ENCODE measurements at regions not wholly inside any gene's neighbourhood (a gene's known extent, or its start where the extent isn't known, plus 50 kb on each side); places are given as distances from the start of the nearest gene placed in this dataset.

GRCh38 chr2:41828052-41828643 lies 219.7 kb upstream of the PKDCC start:
- TF ChIP-seq, protein P1, sequence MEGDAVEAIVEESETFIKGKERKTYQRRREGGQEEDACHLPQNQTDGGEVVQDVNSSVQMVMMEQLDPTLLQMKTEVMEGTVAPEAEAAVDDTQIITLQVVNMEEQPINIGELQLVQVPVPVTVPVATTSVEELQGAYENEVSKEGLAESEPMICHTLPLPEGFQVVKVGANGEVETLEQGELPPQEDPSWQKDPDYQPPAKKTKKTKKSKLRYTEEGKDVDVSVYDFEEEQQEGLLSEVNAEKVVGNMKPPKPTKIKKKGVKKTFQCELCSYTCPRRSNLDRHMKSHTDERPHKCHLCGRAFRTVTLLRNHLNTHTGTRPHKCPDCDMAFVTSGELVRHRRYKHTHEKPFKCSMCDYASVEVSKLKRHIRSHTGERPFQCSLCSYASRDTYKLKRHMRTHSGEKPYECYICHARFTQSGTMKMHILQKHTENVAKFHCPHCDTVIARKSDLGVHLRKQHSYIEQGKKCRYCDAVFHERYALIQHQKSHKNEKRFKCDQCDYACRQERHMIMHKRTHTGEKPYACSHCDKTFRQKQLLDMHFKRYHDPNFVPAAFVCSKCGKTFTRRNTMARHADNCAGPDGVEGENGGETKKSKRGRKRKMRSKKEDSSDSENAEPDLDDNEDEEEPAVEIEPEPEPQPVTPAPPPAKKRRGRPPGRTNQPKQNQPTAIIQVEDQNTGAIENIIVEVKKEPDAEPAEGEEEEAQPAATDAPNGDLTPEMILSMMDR (conservative IDR thresholded peaks at IDR 0.05; ENCODE audit: low read depth, low read length), result no peak
- no peak overlapping the region for H3K4me3 ChIP-seq (ENCODE audit: low read depth, low read length)
- peak; percentile 52 for DNase-seq (ENCODE audit: low read depth)

- TF ChIP-seq, protein P1 (conservative IDR thresholded peaks at IDR 0.05; ENCODE audit: low read depth, low read length), result no peak
- no peak for DNase-seq (ENCODE audit: low read depth)
- no peak overlapping the region for H3K4me3 ChIP-seq (ENCODE audit: low read depth, low read length)
Measured at GRCh38 chr2:41829052-41829451, 218.8 kb upstream of the PKDCC start.

DNA sequence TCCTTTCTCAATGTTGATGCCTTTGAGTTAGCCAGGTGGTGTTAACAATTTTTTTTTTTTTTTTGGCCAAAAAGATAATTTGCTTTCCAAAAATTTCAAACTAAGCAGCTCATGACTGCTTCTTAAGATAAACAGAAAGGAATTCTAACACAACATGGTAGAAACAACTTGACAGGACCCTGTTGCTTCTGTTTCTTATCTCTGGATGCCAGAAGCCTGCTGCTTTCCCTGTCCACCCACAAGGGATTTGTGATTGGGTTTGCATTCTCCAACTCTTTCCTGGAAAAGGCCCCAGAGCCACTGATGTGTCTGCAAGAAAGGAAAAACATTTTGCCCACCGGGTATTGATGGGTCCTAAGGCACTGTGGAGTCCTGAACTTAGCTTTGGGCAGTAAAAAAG lies 217.2 kb upstream of the PKDCC start:
- no peak for DNase-seq (ENCODE audit: low read depth)
- TF ChIP-seq, protein P1 (conservative IDR thresholded peaks at IDR 0.05; ENCODE audit: low read depth, low read length), result no peak
- H3K4me3 ChIP-seq (ENCODE audit: low read depth, low read length), result no peak overlapping the region

GRCh38 chr2:41832218-41832617 lies 215.6 kb upstream of the PKDCC start:
- TF ChIP-seq, protein P1 (conservative IDR thresholded peaks at IDR 0.05; ENCODE audit: low read depth, low read length), result no peak
- DNase-seq (ENCODE audit: low read depth), result no peak
- H3K4me3 ChIP-seq (ENCODE audit: low read depth, low read length), result no peak overlapping the region

GRCh38 chr2:41835401-41835800 lies 212.4 kb upstream of the PKDCC start:
- DNase-seq (ENCODE audit: low read depth), result no peak
- TF ChIP-seq, protein P1 (conservative IDR thresholded peaks at IDR 0.05; ENCODE audit: low read depth, low read length), result no peak
- no peak overlapping the region for H3K4me3 ChIP-seq (ENCODE audit: low read depth, low read length)

- no peak overlapping the region for H3K4me3 ChIP-seq (ENCODE audit: low read depth, low read length)
- DNase-seq (ENCODE audit: low read depth), result no peak
- TF ChIP-seq, protein P1 (conservative IDR thresholded peaks at IDR 0.05; ENCODE audit: low read depth, low read length), result no peak
Measured at GRCh38 chr2:41836948-41837347, 210.9 kb upstream of the PKDCC start.

GRCh38 chr2:41837610-41838009 lies 210.2 kb upstream of the PKDCC start:
- TF ChIP-seq, protein P1 (conservative IDR thresholded peaks at IDR 0.05; ENCODE audit: low read depth, low read length), result no peak
- no peak for DNase-seq (ENCODE audit: low read depth)
- no peak overlapping the region for H3K4me3 ChIP-seq (ENCODE audit: low read depth, low read length)

Measured in epithelial cell of proximal tubule (primary cell).